Erythroblast (primary cell): ENCODE measurements at regions not wholly inside any gene's neighbourhood (a gene's known extent, or its start where the extent isn't known, plus 50 kb on each side); places are given as distances from the start of the nearest gene placed in this dataset.

Source experiments
- GATA1 ChIP-seq: IDR thresholded peaks from 2 replicates; pipeline ENCODE4 v1.6.1; 2011; ENCODE audit warnings: low read depth, mild to moderate bottlenecking, control low read depth, low read length, moderate library complexity
- POLR2A ChIP-seq: IDR thresholded peaks from 2 replicates; pipeline ENCODE4 v1.6.1; 2011; ENCODE audit warnings: mild to moderate bottlenecking, low read length

- no peak for TF ChIP-seq POLR2A
- TF ChIP-seq GATA1, result no peak
These were observed 187.7 kb upstream of the ID2 start for GRCh38 chr2:8494151-8494550.
